GM19452 (cell line): ENCODE measurements at regions not wholly inside any gene's neighbourhood (a gene's known extent, or its start where the extent isn't known, plus 50 kb on each side); places are given as distances from the start of the nearest gene placed in this dataset.
"Not testable (repeated sequence)": the region's sequence is repeated elsewhere in the genome, so short reads cannot be mapped to it uniquely, and the experiment has no call there.

Experiments used
- ATAC-seq: cut with Tn5 transposase; IDR thresholded peaks from one replicate; pipeline ENCODE4 v1.9.1; 2021; ENCODE audit not compliant: unreplicated experiment

DNA sequence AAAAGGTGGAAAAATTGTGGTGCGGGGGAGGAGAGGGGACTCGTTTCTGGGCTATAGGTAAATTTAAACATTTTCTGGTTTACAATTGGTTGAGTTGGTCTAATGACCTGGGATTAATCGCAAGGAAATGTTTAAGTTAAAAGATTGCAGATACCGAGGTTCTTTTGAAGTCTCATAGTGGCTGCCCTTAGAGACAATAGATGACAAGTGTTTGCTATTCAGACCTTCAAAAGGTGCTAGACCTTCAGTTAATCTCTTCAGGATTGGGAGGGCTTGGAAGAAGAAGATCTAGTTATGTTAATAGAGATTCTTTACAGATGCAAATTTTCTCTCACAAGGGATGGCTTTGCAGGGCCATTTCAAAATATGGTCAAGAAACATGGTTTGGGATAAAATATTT is 2286.1 kb upstream of the AGA start:
- ATAC-seq = no peak

DNA sequence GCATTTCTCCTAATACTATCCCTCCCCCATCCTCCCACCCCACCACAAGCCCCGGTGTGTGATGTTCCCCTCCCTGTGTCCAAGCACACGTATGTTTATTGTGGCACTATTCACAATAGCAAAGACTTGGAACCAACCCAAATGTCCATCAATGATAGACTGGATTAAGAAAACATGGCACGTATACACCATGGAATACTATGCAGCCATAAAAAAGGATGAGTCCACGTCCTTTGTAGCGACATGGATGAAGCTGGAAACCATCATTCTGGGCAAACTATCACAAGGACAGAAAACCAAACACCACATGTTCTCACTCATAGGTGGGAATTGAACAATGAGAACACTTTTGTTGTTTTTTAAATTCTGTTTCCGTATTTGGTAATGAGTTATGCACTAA is 2294.6 kb upstream of the AGA start:
- ATAC-seq = not testable (repeated sequence)

DNA sequence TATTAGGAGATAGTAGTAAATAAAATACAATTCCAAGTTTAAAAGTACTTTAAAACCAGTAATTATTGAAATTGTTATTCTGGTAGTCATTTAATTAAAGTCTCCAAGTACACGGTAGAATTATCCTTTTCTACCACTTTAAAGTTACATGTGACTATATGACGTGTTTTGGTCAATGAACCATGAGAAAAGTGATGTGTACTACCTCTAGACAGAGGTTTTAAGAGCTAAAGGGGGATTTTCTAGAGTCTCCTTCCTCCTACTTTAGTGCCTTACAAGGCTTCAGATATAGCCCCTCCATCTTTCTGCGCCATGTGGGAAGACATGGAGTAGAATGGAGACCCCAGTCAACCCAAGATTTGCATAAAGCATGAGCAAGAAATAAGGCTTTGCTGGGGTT is 2296.6 kb upstream of the AGA start:
- no peak for ATAC-seq

- no peak for ATAC-seq
These were observed 2305.1 kb upstream of the AGA start for GRCh38 chr4:179747218-179747910.

GRCh38 chr4:179748837-179749236 is 2306.6 kb upstream of the AGA start:
- ATAC-seq = no peak

DNA sequence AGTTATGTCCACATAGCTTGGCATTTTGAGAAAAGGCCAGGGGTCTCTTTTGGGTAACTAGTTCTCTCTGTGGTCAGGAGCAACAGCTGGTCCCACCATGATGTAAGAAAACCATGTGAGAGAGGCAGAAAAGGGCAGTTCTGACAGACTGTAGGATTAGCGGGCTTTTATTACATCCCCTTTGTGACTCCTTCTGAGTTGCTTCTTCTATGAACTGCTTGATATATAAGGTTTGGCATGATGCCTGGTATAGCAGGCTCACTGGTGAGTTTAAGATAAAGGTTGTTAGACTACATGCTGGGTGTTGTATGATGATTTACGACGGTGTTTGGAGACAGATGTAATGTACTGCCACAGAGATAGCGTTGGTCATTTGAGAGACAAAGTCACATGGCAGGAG is 2308.1 kb upstream of the AGA start:
- no peak for ATAC-seq

DNA sequence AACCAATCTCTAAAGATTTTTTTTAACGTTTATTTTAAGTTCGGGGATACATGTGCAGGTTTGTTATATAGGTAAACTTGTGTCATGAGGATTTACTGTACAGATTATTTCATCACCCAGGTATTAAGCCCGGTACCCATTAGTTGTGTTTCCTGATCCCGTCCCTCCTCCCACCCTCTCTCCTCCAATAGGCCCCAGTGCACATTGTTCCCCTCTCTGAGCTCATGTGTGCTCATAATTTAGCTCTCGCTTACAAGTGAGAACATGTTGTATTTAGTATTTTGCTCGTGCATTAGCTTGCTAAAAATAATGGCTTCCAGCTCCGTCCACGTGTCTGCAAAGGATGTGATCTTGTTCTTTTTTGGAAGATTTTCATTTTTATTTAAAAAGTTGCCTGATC is 2309.4 kb upstream of the AGA start:
- ATAC-seq = no peak

DNA sequence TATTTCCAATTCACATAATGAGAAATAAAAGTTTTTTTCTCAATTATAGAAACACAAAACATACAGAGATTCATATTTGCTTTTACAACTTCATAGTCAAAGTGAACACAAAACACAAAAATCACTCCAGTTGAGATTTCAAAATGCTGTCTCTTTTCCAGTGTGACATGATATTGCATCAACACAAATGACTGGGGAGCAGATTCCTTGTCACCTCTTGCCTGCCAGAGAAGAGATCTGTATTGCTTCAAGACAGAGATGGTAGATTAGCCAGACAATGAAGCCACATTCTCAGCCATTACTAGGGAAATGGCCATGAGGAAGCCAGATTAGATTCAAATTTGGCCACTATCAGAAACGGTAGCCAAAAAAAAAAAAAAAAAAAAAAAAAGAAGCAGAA is 2313.1 kb upstream of the AGA start:
- ATAC-seq = no peak

- no peak for ATAC-seq
These were observed 2315.4 kb upstream of the AGA start for GRCh38 chr4:179757641-179758040.

DNA sequence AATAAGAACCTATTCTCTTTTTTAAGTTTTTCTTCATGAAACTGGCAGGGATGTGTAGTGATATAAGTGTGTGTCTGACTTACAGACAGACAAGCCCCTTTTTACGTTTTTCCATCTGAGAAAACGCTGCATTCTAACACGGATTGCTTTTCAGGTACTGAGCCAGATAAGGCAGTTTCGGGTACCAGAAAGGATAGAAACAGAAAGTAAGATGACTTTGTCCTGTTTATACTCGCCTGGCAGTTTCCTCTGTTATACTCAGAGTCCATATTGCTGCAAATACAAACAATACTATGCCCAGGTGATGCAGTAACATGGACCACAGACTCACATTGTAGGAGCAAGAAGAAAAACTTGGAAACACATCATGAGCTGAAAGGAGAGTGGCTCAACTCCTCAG is 2320.6 kb upstream of the AGA start:
- ATAC-seq = no peak

DNA sequence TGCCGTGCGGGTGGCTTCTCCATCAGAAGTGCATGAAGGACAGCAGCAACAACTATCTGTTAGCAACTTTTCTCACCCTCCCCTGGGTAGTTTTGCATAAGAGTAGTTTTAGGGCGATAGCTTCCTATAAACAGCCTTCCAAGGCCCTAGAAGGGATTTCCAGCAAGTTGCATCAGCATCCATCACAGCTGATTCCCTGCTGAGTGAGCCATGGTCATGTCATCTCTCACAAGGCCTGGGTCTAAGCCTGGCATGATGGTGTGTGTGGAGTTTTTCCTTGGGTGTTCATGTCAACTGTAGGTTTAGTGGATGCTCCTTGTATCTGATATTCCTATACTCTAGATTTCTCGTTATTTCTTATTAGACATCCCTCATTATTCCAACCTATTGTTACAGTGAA is 2324.7 kb upstream of the AGA start:
- ATAC-seq = no peak

DNA sequence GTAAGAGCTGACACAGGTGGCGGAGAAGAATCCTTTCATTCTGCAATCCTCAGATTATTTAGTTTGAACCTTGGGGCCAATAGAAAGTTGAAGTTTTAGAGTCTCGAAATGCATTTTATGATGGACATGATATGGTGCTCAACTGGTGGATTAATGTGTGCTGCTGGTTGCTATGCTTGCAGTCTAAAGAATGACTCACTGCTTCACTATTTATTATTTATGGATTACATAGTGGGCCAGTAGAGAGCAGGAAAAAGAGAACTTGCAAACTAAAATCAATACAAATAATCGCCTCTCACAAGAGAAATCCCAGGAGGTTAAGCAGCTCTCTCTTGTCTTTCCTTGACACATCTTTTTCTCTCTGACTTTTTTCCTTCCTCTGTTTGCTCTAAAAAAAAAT is 2326.8 kb upstream of the AGA start:
- ATAC-seq = no peak

DNA sequence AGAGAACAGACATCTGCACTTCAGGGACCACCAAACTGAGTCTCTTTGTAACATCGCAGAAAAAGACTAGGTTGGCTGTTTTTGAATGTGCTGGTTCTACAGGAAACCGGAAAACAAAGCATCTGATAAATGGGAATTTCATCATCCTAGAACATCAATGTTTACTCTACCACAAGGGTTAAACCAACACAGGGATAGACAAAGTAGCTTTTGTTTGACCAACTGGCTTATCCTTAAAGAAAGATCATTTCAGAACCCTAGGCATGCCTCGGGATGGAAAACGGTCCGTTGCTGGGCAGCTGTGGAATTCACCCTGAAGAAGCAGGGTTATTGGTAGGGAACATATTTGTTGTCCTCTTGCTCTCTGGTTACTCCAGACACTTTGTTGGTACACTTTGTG is 2355.5 kb upstream of the AGA start:
- no peak for ATAC-seq

DNA sequence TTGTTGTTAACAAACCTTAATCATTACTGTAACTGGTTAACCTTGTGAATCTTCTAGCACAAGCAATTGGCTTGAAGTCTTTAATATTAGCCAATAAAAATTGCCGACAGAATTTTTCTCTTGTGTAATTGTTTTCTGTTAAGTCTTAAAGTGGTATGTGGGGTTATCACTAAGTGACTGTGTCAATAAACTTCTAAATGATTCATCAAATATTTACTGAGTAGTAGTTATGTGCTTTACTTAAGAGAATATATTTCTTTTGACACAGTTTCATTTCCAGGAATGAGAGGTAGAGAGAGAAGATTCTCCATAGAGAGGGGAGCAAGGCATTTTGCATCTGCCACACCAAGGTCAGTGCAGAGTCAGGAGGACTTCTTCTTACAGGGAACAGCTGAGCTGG is 2361.6 kb upstream of the AGA start:
- no peak for ATAC-seq

GRCh38 chr4:179804440-179804839 is 2362.2 kb upstream of the AGA start:
- ATAC-seq = no peak

DNA sequence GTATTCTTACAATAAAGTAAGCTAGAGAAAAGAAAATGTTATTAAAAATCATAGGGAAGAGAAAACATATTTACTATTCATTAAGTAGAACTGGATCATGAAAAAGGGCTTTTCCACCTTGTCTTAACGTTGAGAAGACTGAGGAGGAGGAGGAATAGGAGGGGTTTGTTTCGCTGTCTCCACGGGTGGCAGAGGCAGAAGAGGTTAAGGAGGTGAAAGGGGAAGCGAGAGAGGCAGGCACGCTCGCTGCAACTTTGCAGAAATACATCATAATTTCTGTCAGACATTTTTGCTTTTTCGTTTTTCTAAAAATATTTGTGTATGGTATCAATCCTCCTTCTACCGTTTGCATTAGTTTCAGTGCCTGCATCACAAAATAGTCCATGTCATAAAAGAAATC is 2375.1 kb upstream of the AGA start:
- no peak for ATAC-seq

- no peak for ATAC-seq
These were observed 2381.1 kb upstream of the AGA start for GRCh38 chr4:179823342-179823741.

DNA sequence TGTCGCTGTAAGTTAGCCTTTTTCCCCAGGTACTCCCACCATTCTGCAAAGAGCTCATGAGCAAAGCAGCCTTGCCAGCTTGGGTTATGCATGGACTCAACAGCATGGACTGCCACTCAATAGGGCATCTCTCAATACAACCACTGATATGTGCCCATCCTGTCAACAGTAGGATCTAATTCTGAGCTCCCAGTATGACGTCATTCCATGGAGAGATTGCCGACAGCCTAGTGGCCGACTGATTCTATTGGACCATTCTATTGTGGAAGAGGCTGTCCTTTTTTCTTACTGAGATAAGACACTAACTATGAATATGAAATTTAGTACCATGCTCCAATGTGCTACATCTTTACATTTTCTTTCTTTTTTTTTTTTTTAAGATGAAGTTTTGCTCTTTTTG is 2389.0 kb upstream of the AGA start:
- no peak for ATAC-seq

DNA sequence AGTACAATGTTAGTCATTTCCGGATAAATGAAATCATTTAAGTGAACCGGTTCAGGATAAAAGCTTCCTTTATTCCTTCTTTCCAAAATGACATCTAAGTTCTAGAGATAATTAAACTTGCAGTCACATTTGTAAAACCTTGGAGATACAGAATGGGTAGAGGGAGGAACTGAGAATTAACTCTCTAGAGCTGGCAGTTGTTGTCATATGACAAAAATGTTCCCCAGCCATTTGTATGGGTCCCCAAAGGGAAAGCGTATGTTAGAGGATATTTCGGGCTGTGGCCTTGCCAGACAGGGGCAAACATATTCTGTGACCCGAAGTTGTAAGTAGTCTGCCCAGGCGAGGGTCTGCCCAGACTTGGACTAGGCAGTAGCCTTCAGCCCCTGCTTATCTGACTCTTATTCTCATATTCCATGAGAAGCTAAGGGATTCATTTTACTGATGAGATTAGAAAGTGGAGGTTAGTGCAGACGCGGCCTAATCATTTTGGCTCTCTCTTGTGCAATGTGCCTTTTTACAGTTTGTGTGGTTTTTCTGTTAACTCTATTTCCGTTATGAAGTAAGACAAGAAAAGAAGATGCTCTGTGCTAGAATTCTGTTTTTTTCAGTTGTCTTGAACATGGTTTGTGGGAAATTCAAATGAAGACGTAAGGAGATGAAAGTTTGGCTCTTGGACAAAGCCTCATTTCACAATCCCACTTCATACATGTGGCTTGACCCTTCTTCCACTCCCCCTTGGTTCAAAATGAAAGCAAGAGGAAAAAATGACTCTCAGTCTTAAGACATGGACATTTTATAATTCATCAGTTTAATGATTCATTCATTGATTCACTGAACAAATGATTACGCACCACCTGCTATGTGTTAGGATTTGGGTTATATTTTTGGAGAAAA is 2394.2 kb upstream of the AGA start:
- ATAC-seq = no peak

- ATAC-seq = no peak
These were observed 2399.8 kb upstream of the TENM3 start for GRCh38 chr4:179843370-179843769.

DNA sequence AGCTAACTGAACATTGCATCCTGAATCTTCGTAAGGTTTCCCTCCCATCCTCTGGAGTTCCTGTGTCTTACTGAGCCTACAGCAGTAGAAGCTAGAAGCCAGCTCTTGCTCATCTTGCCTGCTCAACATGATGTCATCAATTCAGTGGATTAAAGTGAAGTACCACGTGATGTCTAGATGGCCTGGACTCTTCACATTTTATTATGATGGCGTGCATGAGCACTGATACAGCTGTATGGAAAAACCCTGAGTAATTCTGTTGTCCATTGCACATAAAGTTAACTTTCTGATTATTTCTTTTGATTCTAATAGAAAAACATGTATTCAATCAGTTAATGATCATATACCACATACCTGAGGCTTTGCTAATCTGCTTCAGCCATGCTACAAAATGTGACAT is 2387.7 kb upstream of the TENM3 start:
- ATAC-seq = no peak

DNA sequence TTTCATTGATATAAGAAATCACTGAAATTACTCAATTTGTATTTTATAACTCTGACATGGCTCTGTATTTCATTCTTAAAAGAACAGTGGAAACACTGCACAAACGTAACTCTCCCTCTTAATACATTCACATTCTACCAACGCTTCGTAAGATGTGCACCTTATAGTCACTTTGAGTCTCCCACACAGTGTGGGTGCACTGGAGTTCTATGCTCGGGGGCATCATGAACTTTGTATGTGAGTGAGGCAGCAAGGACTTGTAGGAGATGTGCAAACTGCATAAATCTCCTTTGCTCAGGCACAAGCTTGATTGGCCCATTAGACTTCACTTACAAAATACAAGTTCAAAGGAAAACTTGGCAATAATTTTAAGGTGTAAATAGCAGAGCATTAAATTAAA is 2385.0 kb upstream of the TENM3 start:
- no peak for ATAC-seq
